RWPE1 (cell line): ENCODE measurements at regions not wholly inside any gene's neighbourhood (a gene's known extent, or its start where the extent isn't known, plus 50 kb on each side); places are given as distances from the start of the nearest gene placed in this dataset.
"Not testable (repeated sequence)": the region's sequence is repeated elsewhere in the genome, so short reads cannot be mapped to it uniquely, and the experiment has no call there.

ENCODE experiments used
- CTCF ChIA-PET: fragments of 350-600 bp; sonication (Branson Sonifier 250); formaldehyde crosslinking; extraction: SDS; loops from one replicate; lab custom pipeline; 2021; lab: Yijun Ruan, JAX
- POLR2A ChIA-PET: fragments of 400-600 bp; formaldehyde crosslinking; extraction: SDS; loops from one replicate; lab custom pipeline; 2020; ENCODE audit warnings: antibody characterized with exemption; ENCODE audit not compliant: low non-redundant PET; lab: Yijun Ruan, JAX
- DNase-seq: peaks from one replicate; pipeline ENCODE4 v3.0.0; 2012; ENCODE audit warnings: low spot score
- H3K27ac ChIP-seq: fragments of 450-650 bp; 2 replicates; pipeline ENCODE4 v1.5.1; 2017
- TF ChIP-seq, protein P1 (sequence below): fragments of 450-650 bp; conservative IDR thresholded peaks from 2 replicates; pipeline ENCODE4 v1.5.1; 2017; ENCODE audit warnings: low read depth, mild to moderate bottlenecking

DNA sequence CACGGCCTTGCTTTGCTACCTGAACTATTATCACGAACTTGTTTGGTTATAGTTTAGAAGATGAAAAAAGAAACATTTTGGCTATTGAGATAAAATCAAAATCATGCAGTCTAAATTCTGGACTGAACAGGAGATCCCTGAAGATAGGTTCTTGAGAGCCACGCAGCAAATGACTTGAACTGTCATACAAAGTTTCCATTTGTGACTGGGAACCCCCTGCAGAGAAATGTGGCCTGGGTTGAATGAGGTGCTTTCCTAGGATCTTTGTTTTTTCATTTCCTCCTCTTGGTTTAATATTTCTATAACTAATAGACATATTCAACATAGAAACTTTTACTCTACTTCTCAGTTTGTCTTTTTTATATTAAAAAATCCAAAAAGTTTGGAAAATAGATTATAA lies 184.7 kb upstream of the TRPM3 start:
- POLR2A ChIA-PET = no interaction called here
- TF ChIP-seq, protein P1, sequence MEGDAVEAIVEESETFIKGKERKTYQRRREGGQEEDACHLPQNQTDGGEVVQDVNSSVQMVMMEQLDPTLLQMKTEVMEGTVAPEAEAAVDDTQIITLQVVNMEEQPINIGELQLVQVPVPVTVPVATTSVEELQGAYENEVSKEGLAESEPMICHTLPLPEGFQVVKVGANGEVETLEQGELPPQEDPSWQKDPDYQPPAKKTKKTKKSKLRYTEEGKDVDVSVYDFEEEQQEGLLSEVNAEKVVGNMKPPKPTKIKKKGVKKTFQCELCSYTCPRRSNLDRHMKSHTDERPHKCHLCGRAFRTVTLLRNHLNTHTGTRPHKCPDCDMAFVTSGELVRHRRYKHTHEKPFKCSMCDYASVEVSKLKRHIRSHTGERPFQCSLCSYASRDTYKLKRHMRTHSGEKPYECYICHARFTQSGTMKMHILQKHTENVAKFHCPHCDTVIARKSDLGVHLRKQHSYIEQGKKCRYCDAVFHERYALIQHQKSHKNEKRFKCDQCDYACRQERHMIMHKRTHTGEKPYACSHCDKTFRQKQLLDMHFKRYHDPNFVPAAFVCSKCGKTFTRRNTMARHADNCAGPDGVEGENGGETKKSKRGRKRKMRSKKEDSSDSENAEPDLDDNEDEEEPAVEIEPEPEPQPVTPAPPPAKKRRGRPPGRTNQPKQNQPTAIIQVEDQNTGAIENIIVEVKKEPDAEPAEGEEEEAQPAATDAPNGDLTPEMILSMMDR = no peak
- no peak for DNase-seq
- CTCF ChIA-PET = no interaction called here
- H3K27ac ChIP-seq = no peak overlapping the region

DNA sequence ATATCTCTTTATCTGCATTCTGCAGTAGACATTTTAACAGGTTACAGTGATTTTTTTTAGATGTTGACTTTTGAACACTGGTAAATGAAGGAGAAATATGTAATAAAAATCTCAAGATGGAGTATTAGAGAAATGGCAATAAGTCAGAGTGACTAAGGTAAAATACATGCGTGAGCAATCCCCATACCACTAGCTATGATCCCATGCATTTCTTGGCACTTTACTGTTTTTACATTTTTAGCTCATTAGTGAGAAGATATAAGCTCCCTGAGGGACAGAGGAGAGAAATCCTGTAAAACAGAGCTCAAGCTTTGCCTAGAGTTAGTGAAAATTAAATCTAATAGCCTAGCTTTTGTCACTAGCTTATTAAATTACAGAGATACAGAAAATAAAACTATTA lies 181.9 kb upstream of the TRPM3 start:
- DNase-seq = no peak
- H3K27ac ChIP-seq = no peak overlapping the region
- TF ChIP-seq, protein P1 = no peak
- POLR2A ChIA-PET = no interaction called here
- CTCF ChIA-PET = interaction anchor here (2.0 kb wide), 1 partner anchor 18 kb away, joined by 9 read pairs; no protein-coding TSS in a partner anchor

DNA sequence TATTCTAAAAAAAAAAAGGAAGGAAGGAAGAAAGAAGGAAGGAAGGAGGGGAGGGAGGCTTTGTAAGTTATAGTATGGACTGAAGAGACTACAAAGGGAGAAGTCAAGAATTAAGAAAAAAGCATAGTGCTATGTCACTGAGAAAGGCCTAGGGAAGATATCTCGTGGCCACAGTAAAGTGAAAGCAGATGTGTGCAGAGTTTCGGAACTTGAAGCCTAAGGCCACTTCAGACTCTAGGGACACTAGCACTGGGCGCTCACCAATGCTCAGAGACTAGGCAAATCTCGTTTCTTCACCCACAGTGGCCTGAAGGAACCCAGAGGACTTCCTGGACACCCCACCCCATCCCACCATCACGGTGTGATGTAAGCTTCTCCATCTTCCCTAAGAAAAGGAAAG lies 181.4 kb upstream of the TRPM3 start:
- no peak overlapping the region for H3K27ac ChIP-seq
- POLR2A ChIA-PET = no interaction called here
- DNase-seq = no peak
- CTCF ChIA-PET = interaction anchor here (0.5 to 2.0 kb wide), 2 partner anchors 17 to 421 kb away, joined by 5 to 9 read pairs; no protein-coding TSS in a partner anchor
- TF ChIP-seq, protein P1 = no peak

DNA sequence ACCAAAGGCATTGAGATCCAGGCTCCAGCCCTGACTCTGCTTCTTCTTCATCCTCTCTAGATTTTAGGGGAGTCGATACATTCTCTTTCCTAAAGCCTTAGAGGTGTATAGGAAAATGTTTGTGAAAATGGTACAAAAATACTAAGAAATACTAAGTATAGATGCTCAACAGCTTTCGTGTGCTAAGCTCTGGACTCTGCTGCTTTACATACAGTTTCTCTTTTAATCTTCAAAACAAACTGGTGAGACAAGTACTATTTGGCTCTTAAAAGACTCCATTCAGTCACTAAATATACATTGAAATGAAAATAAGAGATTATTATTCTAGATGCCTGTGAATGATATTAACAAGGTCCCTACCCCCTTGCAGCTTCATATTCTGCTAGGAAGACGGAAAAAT lies 174.5 kb upstream of the TRPM3 start:
- no peak overlapping the region for H3K27ac ChIP-seq
- DNase-seq = no peak
- CTCF ChIA-PET = interaction anchor here (1.2 kb wide), 1 partner anchor 11 kb away, joined by 6 read pairs; no protein-coding TSS in a partner anchor

DNA sequence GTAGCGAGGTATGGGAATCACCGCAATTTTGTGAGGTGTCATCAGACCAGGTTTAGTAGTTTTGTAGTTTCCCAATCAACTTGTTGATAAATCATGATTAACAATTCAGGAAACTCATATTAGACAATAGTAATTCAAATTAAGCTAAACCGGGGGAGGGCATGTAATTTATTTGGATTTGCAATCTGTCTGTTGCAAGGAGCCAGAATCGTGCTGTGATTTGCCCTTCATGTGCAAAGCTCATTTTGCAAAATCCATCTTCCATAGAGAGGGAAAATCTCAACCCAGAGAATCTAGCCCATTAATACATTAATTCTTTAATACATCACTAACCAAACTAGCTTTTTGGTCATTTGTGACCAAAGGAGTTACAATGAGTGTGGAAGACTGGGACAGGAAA lies 164.7 kb upstream of the TRPM3 start:
- DNase-seq = no peak
- no peak overlapping the region for H3K27ac ChIP-seq
- TF ChIP-seq, protein P1 = no peak
- ChIA-PET POLR2A (no interaction called here), CTCF (interaction anchor here (0.6 to 2.6 kb wide), 6 partner anchors 9 to 739 kb away, joined by 3 to 9 read pairs (median 5); no protein-coding TSS in a partner anchor)

More for the DNA sequence above, 174.5 kb upstream of the TRPM3 start:
- POLR2A ChIA-PET = interaction anchor here (0.6 kb wide), 1 partner anchor 24 kb away, joined by 8 read pairs; no protein-coding TSS in a partner anchor
- TF ChIP-seq, protein P1 = no peak

DNA sequence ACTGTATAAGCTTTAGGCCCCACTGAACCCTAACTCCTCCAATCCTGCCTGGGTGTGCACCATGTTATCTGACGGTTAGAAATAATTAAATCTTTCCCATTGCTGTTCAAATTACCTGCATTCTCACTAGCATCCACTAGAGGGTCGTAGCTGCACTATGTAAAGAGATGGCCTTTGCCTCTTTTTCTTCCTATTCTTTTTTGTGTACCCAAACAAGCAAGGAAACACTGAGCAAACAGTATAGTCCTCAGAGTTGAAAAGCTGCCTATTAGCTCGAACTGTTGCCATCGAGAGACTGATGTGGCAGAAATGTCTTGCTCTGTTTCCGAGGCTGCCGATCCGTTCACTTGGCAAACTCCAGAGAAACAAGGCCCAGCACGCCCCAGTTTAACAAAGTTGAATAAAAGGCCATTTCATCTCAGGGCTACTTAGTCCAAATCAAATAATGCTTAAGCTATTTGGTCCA lies 163.8 kb upstream of the TRPM3 start:
- POLR2A ChIA-PET = no interaction called here
- peak; percentile 54 for DNase-seq
- H3K27ac ChIP-seq = no peak overlapping the region
- TF ChIP-seq, protein P1 = peak; percentile 90
- CTCF ChIA-PET = interaction anchor here (0.5 to 2.6 kb wide), 19 partner anchors 10 to 1481 kb away, joined by 3 to 13 read pairs (median 3); no protein-coding TSS in a partner anchor

DNA sequence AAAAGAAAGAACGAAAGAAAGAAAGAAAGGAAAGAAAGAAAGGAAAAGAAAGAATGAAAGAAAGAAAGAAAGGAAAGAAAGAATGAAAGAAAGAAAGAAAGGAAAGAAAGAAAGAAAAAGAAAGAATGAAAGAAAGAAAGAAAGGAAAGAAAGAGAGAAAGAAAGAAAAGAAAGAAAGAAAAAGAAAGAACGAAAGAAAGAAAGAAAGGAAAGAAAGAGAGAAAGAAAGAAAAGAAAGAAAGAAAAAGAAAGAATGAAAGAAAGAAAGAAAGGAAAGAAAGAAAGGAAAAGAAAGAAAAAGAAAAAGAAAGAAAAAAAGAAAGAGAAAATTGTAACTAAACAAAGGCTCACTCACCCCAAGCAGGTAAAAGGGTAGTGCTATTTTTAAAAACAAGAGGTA lies 160.7 kb upstream of the TRPM3 start:
- POLR2A ChIA-PET, DNase-seq, H3K27ac ChIP-seq, CTCF ChIA-PET: not testable (repeated sequence)
